ENCODE measurements at regions not wholly inside any gene's neighbourhood (a gene's known extent, or its start where the extent isn't known, plus 50 kb on each side); places are given as distances from the start of the nearest gene placed in this dataset.
"Not testable (repeated sequence)": the region's sequence is repeated elsewhere in the genome, so short reads cannot be mapped to it uniquely, and the experiment has no call there.

GRCh38 chr11:23577296-23577695, 717.0 kb upstream of the CCDC179 start:
- DNase-seq = no peak

- DNase-seq = no peak
These were observed 725.3 kb upstream of the CCDC179 start for GRCh38 chr11:23585416-23586104.

GRCh38 chr11:23586173-23586572, 725.9 kb upstream of the CCDC179 start:
- DNase-seq = no peak

GRCh38 chr11:23590596-23591308, 730.5 kb upstream of the CCDC179 start:
- no peak for DNase-seq

GRCh38 chr11:23594755-23595154, 734.5 kb upstream of the CCDC179 start:
- DNase-seq = no peak

- DNase-seq = no peak
These were observed 744.7 kb upstream of the CCDC179 start for GRCh38 chr11:23604966-23605365.

GRCh38 chr11:23606191-23606590, 745.9 kb upstream of the CCDC179 start:
- no peak for DNase-seq

DNA sequence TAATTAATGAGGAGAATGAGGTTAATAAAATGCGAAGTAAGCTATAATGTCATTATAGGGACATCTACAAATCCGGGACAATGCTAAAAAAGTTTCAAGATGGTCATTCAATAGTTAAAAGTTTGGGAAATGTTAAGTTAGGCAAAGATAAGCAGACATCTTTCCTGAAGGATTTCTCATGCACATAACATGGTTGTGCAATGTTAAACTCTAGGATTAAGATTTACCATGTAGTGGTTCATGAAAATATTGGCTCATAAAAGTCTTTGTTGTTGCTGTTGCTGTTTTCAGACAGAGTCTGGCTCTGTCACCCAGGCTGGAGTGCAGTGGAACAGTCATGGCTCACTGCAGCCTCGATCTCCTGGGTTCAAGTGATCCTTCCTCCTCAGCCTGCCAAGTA, 751.5 kb upstream of the CCDC179 start:
- DNase-seq = no peak

GRCh38 chr11:23620617-23621016, 760.3 kb upstream of the CCDC179 start:
- no peak for DNase-seq

DNA sequence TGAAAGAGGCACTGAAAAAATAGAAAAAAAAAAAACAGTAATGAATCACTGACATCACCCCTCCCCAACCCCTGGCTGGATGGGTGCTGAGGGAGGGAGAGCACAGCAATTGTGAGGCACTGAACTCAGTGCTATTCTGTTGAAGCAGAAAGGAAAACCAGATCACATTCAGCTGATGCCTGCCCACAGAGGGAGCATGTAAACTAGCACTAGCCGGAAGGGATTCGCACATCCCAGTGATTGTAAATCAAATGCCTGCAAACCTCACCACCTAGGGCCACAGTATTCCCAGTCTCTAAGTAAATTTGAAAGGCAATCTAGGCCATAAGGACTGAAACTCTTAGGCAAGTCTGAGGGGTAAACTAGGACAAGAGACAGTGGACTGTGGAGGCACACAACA, 772.0 kb upstream of the CCDC179 start:
- no peak for DNase-seq

DNA sequence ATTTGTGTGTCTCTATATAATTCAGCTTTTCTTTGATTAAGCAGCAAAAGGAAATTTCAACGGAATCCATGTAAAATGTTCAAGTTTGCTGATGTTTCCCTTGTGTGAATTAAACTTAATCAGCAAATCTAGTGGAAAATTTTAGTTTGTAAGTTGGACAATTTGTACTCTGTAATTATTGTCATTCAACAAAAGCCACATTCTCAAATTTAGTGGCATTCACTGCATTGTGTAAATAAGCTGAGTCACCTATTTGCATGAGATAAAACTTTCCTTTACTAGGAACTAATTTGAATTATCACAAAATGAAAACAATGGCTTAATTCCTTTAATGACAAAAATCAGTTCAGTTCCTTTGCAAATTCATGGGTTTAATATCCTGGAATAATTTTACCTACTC, 784.2 kb upstream of the CCDC179 start:
- no peak for DNase-seq

DNA sequence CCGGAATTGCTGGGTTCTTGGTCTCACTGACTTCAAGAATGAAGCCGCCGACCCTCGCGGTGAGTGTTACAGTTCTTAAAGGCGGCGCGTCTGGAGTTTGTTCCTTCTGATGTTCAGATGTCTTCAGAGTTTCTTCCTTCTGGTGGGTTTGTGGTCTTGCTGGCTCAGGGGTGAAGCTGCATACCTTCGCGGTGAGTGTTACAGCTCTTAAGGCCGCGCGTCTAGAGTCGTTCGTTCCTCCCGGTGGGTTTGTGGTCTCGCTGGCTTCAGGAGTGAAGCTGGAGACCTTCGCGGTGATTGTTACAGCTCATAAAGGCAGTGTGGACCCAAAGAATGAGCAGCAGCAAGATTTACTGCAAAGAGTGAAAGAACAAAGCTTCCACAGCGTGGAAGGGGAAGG, 792.1 kb upstream of the CCDC179 start:
- not testable (repeated sequence) for DNase-seq

DNA sequence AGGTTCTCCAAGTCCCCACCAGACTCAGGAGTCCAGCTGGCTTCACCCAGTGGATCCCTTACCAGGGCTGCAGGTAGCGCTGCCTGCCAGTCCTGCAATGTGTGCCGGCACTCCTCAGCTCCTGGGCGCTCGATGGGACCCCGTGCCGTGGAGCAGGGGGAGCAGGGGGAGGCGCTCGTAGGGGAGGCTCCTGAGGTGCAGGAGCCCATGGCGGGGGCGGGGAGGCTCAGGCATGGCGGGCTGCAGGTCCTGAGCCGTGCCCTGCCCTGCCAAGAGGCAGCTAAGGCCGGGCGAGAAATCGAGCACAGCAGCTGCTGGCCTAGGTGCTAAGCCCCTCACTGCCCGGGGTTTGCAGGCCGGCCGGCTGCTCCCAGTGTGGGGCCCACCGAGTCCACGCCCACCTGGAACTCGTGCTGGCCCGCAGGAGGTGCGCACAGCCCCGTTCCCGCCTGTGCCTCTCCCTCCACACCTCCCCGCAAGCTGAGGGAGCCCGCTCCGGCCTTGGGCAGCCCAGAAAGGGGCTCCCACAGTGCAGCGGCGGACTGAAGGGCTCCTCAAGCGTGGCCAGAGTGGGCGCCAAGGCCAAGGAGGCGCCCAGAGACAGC, 792.9 kb upstream of the CCDC179 start:
- no peak for DNase-seq

- DNase-seq = no peak
These were observed 808.0 kb upstream of the CCDC179 start for GRCh38 chr11:23668324-23668723.

GRCh38 chr11:23673366-23673765, 813.1 kb upstream of the CCDC179 start:
- DNase-seq = no peak

GRCh38 chr11:23674866-23675265, 814.6 kb upstream of the CCDC179 start:
- DNase-seq = no peak

- no peak for DNase-seq
These were observed 817.8 kb upstream of the LUZP2 start for GRCh38 chr11:23679041-23679440.

DNA sequence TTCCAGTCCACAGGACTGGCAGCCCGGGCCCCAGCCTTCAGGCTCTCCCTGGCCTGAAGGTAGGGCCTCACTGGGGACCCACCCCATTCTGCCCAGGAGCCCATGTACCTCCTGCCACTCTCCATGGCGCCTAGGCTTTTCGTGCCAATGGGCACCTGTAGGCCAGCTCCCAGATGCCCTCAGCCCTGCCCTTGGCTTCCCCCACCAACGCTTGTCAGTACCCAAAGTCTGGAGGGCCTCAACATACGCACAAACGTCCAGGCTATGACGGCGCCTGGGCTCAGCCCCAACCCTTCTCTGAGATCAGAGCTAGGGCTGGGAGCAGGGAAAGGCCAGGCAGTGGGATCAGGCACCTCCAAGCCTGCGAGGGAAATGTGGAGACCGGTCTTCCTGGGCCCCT, 816.9 kb upstream of the LUZP2 start:
- DNase-seq = no peak

GRCh38 chr11:23680488-23681230, 816.2 kb upstream of the LUZP2 start:
- DNase-seq = no peak

GRCh38 chr11:23684701-23685100, 812.2 kb upstream of the LUZP2 start:
- no peak for DNase-seq

GRCh38 chr11:23687991-23688390, 808.9 kb upstream of the LUZP2 start:
- DNase-seq = no peak

DNA sequence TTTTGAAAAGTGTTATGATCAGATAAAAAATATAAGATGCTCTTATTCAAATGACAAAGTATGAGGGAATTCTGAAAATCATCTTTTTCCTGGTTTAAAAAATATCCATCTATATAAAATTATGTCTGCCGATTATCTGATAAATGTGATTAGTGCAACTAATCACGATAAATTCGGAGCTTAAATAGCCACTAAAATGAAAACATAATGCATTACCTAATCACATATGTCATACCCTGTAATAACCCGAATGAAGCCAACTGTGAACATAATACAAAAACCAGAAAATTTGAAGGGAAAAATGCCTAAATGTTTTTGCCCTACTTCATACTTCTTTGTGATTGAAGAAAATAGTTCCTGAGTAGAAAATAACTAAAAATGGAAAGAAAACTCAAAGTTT, 808.4 kb upstream of the LUZP2 start:
- DNase-seq = no peak

DNA sequence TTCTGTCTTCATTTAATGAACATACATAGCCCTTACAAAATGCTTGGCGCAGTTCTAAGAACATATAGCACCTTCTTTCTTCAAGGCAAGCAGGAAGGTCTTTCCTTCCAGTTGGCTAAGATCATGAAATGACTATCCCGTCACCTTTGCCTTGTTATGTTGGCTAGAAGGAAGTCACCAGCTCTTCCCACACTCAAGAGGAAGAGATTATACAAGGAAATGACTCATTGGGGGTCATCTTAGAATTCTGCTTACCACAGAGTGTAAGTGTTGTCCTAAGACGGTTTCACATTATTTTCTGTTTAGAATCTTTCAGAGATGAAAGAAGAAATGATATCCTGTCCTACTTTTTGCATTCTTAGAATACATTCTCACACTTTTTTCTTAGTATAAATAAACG, 808.0 kb upstream of the LUZP2 start:
- DNase-seq = no peak
